Neural progenitor cell (in vitro differentiated cells): ENCODE measurements at regions not wholly inside any gene's neighbourhood (a gene's known extent, or its start where the extent isn't known, plus 50 kb on each side); places are given as distances from the start of the nearest gene placed in this dataset.

Experiments
- DNase-seq: peaks from one replicate; pipeline ENCODE4 v3.0.0-alpha.2; 2016; ENCODE audit warnings: low spot score
- H2AFZ ChIP-seq: fragments of 200-600 bp; sonication (generic); replicated peaks from 2 replicates; pipeline ENCODE4 v1.6.1; 2016; ENCODE audit warnings: antibody characterized with exemption
- H3F3A ChIP-seq: fragments of 200-600 bp; sonication (generic); 2 replicates; pipeline ENCODE4 v1.6.1; 2016; ENCODE audit warnings: antibody characterized with exemption, low read depth
- H3K27ac ChIP-seq: fragments of 200-600 bp; sonication (generic); 2 replicates; pipeline ENCODE4 v1.5.1; 2016; ENCODE audit warnings: mild to moderate bottlenecking
- H3K27me3 ChIP-seq: fragments of 200-600 bp; sonication (generic); 2 replicates; pipeline ENCODE4 v1.6.1; 2016; ENCODE audit warnings: mild to moderate bottlenecking, moderate library complexity
- H3K36me3 ChIP-seq: fragments of 200-600 bp; sonication (generic); 2 replicates; pipeline ENCODE4 v1.5.1; 2016
- H3K4me1 ChIP-seq: fragments of 200-600 bp; sonication (generic); 2 replicates; pipeline ENCODE4 v1.6.1; 2016; ENCODE audit warnings: mixed run types
- H3K4me2 ChIP-seq: fragments of 200-600 bp; sonication (generic); 2 replicates; pipeline ENCODE4 v1.6.1; 2016
- H3K4me3 ChIP-seq: fragments of 200-600 bp; sonication (generic); 2 replicates; pipeline ENCODE4 v1.5.1; 2016
- H3K79me2 ChIP-seq: fragments of 200-600 bp; sonication (generic); 2 replicates; pipeline ENCODE4 v1.6.1; 2016; ENCODE audit warnings: low read depth
- H3K9ac ChIP-seq: fragments of 200-600 bp; sonication (generic); 2 replicates; pipeline ENCODE4 v1.6.1; 2016
- H3K9me3 ChIP-seq: fragments of 200-600 bp; sonication (generic); 2 replicates; pipeline ENCODE4 v1.5.1; 2016; ENCODE audit warnings: low read depth
- H4K20me1 ChIP-seq: fragments of 200-600 bp; sonication (generic); 2 replicates; pipeline ENCODE4 v1.6.1; 2016; ENCODE audit warnings: low read depth
- H3K27ac Mint-ChIP-seq: 3 replicates; pipeline ENCODE4 v1.8.0; 2021; ENCODE audit warnings: mixed read lengths
- H3K27me3 Mint-ChIP-seq: 2 replicates; pipeline ENCODE4 v1.8.0; 2022; ENCODE audit warnings: low read depth, mild to moderate bottlenecking, inconsistent platforms, moderate library complexity, mixed read lengths; ENCODE audit not compliant: insufficient read depth
- H3K36me3 Mint-ChIP-seq: 3 replicates; pipeline ENCODE4 v1.8.0; 2021; ENCODE audit warnings: mixed read lengths
- H3K4me1 Mint-ChIP-seq: 3 replicates; pipeline ENCODE4 v1.8.0; 2021; ENCODE audit warnings: mixed read lengths
- H3K4me3 Mint-ChIP-seq: 3 replicates; pipeline ENCODE4 v1.8.0; 2021; ENCODE audit warnings: mild to moderate bottlenecking, moderate library complexity, mixed read lengths
- H3K9me3 Mint-ChIP-seq: 3 replicates; pipeline ENCODE4 v1.8.0; 2020; ENCODE audit warnings: mixed read lengths
- CTCF ChIP-seq: fragments of 200-600 bp; sonication (generic); IDR thresholded peaks from 2 replicates; pipeline ENCODE4 v1.5.1; 2017; ENCODE audit warnings: antibody characterized with exemption, mild to moderate bottlenecking
- EZH2 ChIP-seq: fragments of 200-600 bp; sonication (generic); IDR thresholded peaks from 2 replicates; pipeline ENCODE4 v1.6.1; 2017; ENCODE audit warnings: antibody characterized with exemption, mild to moderate bottlenecking, moderate library complexity
- EZH2phosphoT487 ChIP-seq: fragments of 200-600 bp; sonication (generic); IDR thresholded peaks from 2 replicates; pipeline ENCODE4 v1.6.1; 2017; ENCODE audit warnings: antibody characterized with exemption

- Mint-ChIP-seq H3K36me3 (no peaks in the 10 kb centered on the region), H3K4me1 (peaks cover 6% of the 10 kb centered on the region), H3K4me3 (no peak overlapping the region), H3K27ac (no peak overlapping the region), H3K27me3 (peaks cover under 1% of the 10 kb centered on the region), H3K9me3 (no peaks in the 10 kb centered on the region)
- H3K27ac ChIP-seq: no peak overlapping the region
- H3K27me3 ChIP-seq: no peaks in the 10 kb centered on the region
- TF ChIP-seq CTCF (no peak), EZH2 (no peak), EZH2phosphoT487 (no peak)
- no peak overlapping the region for H3K9ac ChIP-seq
- no peak overlapping the region for H3K4me3 ChIP-seq
- no peaks in the 10 kb centered on the region for H3K79me2 ChIP-seq
- no peak for DNase-seq
- no peaks in the 10 kb centered on the region for H3K4me1 ChIP-seq
- H3K36me3 ChIP-seq: no peaks in the 10 kb centered on the region
- no peak overlapping the region for H3K4me2 ChIP-seq
- no peaks in the 10 kb centered on the region for H4K20me1 ChIP-seq
- no peak overlapping the region for H2AFZ ChIP-seq
- no peaks in the 10 kb centered on the region for H3K9me3 ChIP-seq
- H3F3A ChIP-seq: no peaks in the 10 kb centered on the region
Measured at GRCh38 chr17:72008236-72008876, 112.5 kb upstream of the SOX9 start.

DNA sequence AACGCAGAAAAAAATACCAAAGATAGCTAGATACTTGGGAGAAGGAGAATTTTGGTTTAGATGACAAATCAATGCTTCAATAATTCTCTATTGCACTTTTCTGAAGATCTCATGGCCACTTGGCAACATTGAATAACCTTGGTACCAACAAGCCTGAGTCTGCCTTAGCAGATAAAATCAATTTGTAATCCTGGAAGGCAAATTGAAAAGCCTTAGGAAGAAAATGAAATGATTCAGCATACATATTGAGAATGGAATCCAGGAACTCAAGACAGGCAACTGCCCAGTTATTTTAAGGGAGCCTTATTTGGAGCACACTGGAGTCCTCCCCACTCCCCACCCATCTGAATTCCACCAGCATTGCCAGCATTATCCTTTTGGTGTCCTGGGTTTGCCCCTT, 109.3 kb upstream of the SOX9 start:
- Histone ChIP-seq H4K20me1 (no peaks in the 10 kb centered on the region), H3K27ac (no peak overlapping the region), H3K4me1 (no peaks in the 10 kb centered on the region), H3F3A (no peaks in the 10 kb centered on the region), H3K4me3 (no peak overlapping the region), H3K9ac (no peak overlapping the region), H3K27me3 (no peaks in the 10 kb centered on the region), H3K79me2 (no peaks in the 10 kb centered on the region), H2AFZ (no peak overlapping the region), H3K9me3 (no peaks in the 10 kb centered on the region), H3K36me3 (no peaks in the 10 kb centered on the region), H3K4me2 (no peak overlapping the region)
- no peak for DNase-seq
- H3K27ac Mint-ChIP-seq: no peak overlapping the region
- peaks cover 6% of the 10 kb centered on the region for H3K27me3 Mint-ChIP-seq
- no peak for TF ChIP-seq EZH2
- TF ChIP-seq CTCF: no peak
- no peak for TF ChIP-seq EZH2phosphoT487
- H3K36me3 Mint-ChIP-seq: no peaks in the 10 kb centered on the region
- H3K4me1 Mint-ChIP-seq: peaks cover 6% of the 10 kb centered on the region
- H3K9me3 Mint-ChIP-seq: no peaks in the 10 kb centered on the region
- H3K4me3 Mint-ChIP-seq: no peak overlapping the region

DNA sequence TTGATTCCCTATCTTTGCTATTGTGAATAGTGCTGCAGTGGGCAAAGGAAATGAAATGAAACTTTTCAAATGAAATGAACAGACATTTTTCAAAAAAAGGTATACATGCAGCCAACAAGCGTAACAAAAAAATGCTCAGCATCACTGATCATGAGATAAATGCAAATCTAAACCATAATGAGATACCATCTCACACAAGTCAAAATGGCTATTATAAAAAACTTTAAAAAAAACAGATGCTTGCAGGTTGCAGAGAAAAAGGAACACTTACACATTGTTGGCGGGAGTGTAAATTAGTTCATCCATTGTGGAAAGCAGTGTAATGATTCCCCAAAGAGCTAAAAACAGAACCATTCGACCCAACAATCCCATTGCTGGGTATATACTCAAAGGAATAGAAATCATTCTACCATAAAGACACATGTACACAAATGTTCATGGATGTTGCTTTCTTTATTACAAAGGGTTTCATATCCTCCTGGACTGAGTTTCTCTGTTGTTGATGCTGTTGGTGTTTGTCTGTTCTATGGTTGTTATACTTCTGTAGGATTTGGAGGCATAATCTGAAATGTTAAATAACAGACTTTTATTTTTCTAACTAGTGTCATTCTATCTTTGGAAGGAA, 99.3 kb upstream of the SOX9 start:
- Histone ChIP-seq H3K79me2 (no peaks in the 10 kb centered on the region), H3K27ac (no peak overlapping the region), H3K4me2 (no peak overlapping the region), H3K4me3 (no peak overlapping the region), H3F3A (no peaks in the 10 kb centered on the region), H3K9ac (no peak overlapping the region), H3K4me1 (peaks cover 28% of the 10 kb centered on the region), H3K9me3 (no peaks in the 10 kb centered on the region), H3K27me3 (no peaks in the 10 kb centered on the region), H4K20me1 (no peaks in the 10 kb centered on the region), H3K36me3 (no peaks in the 10 kb centered on the region), H2AFZ (no peak overlapping the region)
- TF ChIP-seq CTCF: no peak
- TF ChIP-seq EZH2phosphoT487: no peak
- TF ChIP-seq EZH2: no peak
- Mint-ChIP-seq H3K27me3 (peaks cover 6% of the 10 kb centered on the region), H3K27ac (no peak overlapping the region), H3K4me3 (no peak overlapping the region), H3K36me3 (no peaks in the 10 kb centered on the region), H3K9me3 (peaks cover 3% of the 10 kb centered on the region), H3K4me1 (peaks cover 16% of the 10 kb centered on the region)
- DNase-seq: no peak
